ACHN (cell line): ENCODE measurements at regions not wholly inside any gene's neighbourhood (a gene's known extent, or its start where the extent isn't known, plus 50 kb on each side); places are given as distances from the start of the nearest gene placed in this dataset.
"Not testable (repeated sequence)": the region's sequence is repeated elsewhere in the genome, so short reads cannot be mapped to it uniquely, and the experiment has no call there.

ENCODE experiments used
- DNase-seq: peaks from one replicate; pipeline ENCODE4 v3.0.0-alpha.2; 2015
- in situ Hi-C: cut with HindIII; loops from 2 replicates; pipeline ENCODE4 v1.10.0; 2017; ENCODE audit warnings: low sequenced_read_pairs, low pct_ligation_motif_present, low pct_unique_long_range_greater_than_20kb

- in situ Hi-C loops: no loop called here
- no peak for DNase-seq
Observed at GRCh38 chr4:189773909-189774308, 166.8 kb upstream of the FRG1 start.

GRCh38 chr4:189779281-189779980 is 161.2 kb upstream of the FRG1 start:
- in situ Hi-C loops: no loop called here
- no peak for DNase-seq

GRCh38 chr4:189780391-189780790 is 160.3 kb upstream of the FRG1 start:
- DNase-seq: no peak

GRCh38 chr4:189784651-189785050 is 156.0 kb upstream of the FRG1 start:
- in situ Hi-C loops: no loop called here

More at GRCh38 chr4:189780391-189780790, 160.3 kb upstream of the FRG1 start:
- in situ Hi-C loops: no loop called here

GRCh38 chr4:189785257-189785656 is 155.4 kb upstream of the FRG1 start:
- in situ Hi-C loops: no loop called here
- DNase-seq: no peak

More at GRCh38 chr4:189784651-189785050, 156.0 kb upstream of the FRG1 start:
- DNase-seq: no peak

DNA sequence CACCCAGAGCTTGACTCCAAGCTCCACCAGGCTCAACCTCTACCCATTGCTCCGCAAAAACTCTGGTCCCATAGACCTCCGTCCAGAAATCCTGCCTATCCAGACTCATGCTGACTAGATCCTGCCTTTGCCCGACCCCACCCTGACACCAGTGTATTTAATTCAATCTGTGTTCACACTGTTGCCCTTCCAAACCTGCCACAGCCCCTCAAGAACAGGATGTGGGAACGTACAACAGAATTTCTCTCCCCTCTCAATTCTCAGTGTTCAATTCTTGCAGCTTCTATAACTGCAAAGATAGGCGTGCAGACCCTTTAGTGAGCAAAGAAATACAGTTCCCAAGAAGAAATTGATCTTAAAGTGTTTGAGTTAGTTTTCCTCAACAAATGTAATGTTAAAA is 154.2 kb upstream of the FRG1 start:
- DNase-seq: no peak
- in situ Hi-C loops: no loop called here

GRCh38 chr4:189787216-189788031 is 153.2 kb upstream of the FRG1 start:
- no peak for DNase-seq
- in situ Hi-C loops: no loop called here

DNA sequence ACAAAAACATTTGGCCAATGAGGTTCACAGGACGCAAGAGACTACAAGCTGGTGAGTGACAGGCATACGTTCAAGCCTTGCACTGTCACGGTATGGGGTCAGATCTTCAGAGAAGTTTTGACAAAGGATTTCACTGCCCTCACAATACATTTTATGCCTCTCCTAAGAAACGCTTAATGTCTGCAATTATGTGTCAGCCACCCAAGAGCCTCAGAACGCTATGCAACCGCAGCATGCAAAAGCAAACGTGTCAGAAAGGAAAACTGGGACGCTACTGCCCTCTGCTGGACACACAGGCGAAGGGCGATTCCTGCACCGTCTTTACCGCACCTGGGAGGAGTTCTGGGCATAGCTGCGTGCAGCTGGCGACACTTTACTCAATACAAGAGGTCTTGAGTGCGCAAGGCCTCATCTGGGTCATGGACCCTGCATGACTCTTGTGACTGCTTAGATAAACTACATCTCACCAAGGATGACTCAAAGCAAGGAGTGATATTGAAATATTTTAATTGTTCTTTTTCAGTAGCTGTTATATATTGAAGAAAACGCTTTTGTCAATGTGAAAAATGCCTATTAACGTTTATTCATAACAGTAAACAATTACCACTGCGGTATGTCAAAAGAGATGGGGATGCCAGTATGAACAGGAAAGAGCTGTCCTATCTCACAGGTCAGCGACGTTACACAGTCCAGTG is 147.6 kb upstream of the FRG1 start:
- in situ Hi-C loops: no loop called here
- DNase-seq: peak; percentile 34

DNA sequence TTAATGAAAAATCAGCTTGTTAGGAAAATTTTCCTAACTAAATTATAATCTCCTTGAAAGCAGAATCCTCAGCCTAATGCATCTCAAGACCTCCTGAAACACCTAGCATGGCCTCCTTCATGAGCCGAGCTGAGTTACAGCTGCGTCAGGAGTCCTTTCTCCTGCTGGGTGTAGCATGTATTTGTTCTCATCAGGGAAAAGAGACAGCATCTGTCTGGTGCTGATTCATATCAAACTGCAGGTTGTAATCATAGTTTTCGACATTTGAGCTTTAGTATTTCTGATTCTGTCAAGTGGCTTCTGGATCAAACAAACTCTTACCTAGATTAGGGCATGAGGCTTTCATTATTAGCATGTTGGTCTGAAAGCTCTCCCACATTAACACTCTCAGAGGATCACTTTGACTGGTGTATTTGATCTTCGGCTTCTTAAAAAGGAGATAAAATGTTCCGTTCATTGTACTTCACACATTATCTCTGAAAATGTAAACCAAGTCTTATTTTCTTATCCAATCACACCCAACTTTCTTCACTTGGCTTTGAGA is 140.1 kb upstream of the FRG1 start:
- in situ Hi-C loops: no loop called here

GRCh38 chr4:189802884-189803283 is 137.8 kb upstream of the FRG1 start:
- DNase-seq: no peak
- in situ Hi-C loops: no loop called here

More for the DNA sequence above, 140.1 kb upstream of the FRG1 start:
- DNase-seq: no peak

GRCh38 chr4:189804894-189805293 is 135.8 kb upstream of the FRG1 start:
- no peak for DNase-seq
- in situ Hi-C loops: no loop called here

DNA sequence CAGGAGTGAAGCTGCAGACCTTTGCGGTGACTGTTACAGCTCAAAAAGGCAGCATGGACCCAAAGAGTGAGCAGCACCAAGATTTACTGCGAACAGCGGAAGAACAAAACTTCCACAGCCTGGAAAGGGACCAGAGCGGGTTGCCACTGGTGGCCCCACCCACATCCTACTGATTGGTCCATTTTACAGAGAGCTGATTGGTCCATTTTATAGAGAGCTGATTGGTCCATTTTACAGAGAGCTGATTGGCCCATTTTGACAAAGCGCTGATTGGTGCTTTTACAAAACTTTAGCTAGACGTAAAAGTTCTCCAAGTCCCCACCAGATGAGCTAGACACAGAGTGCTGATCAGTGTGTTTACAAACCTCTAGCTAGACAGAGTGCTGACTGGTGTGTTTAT is 134.2 kb upstream of the FRG1 start:
- in situ Hi-C loops: no loop called here
- no peak for DNase-seq

DNA sequence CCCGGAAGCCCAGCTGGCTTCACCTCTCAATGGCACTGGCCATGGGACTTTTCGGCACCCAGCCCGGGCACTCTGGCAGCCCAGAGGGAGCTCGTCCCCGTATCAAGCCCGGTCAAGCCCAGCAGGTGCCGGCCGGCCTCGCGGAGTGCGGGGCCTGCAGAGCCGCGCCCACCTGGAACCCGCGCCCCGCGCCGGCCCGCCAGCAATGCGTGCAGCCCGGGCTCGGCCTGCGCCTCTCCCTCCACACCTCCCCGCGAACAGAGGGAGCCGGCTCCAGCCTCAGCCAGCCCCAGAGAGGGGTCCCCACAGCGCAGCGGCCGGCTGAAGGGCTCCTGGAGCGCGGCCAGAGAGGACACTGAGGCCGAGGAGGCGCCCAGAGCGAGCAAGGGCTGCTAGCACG is 133.6 kb upstream of the FRG1 start:
- DNase-seq: no peak
- in situ Hi-C loops: no loop called here

- in situ Hi-C loops: no loop called here
- DNase-seq: no peak
Observed at GRCh38 chr4:189809241-189809735, 131.4 kb upstream of the FRG1 start.

DNA sequence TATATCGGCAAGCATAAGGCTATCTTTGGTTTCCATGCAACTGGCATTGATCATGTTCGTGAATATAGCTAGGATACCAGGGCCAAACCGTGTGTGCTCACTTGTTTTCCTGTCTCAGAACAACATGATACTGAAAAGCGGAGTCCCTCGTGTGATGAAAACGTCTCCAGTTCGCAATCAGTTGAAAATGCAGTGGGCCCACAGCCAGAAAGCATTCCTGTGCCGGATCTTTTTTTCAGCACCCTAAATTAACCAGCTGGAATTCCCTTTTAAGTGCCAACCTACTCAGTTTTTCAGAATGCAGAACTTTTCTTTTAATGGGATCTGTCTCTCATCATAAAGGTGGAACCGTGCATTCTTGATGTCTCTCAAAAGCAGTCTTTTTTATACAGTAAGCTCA is 130.8 kb upstream of the FRG1 start:
- in situ Hi-C loops: no loop called here

GRCh38 chr4:189810318-189811181 is 130.1 kb upstream of the FRG1 start:
- DNase-seq, in situ Hi-C loops: not testable (repeated sequence)

More for the DNA sequence above, 130.8 kb upstream of the FRG1 start:
- no peak for DNase-seq

DNA sequence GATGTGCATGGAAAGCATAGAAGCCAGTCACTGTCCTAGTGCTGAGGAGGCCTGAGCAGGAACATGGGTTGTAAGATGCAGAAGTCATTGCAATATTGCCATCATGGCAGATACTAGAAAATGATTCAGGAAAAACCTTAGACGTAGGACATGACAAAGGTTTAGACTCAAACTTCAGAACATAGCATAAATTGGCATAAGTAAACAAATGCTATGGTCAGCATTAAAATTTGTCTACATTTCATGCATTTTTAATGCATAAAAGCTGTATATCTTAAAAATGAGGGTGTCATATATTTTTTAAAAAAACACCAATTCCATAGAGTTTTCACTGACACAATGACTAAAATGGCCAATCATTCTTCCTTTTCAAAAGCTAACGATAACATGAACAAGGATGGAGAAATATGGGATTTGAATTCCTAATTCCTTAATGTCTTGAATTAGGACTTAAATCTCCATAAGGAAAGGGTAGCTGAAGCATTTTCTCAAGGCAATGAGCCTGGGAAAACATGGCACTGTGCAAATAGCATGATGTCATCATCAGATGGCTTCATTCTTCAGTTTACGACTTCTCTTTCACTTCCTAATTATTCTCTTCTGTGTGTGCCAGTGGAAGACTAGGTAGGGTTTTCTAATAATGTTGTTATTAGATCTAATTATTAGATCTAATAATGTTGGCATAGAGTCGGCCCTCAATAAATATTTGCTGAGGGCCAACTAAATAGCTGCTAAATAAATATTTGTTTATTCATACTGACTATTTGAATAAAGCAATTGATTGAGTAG is 125.1 kb upstream of the FRG1 start:
- in situ Hi-C loops: no loop called here
- no peak for DNase-seq
